ENCODE measurements at regions not wholly inside any gene's neighbourhood (a gene's known extent, or its start where the extent isn't known, plus 50 kb on each side); places are given as distances from the start of the nearest gene placed in this dataset.
"Not testable (repeated sequence)": the region's sequence is repeated elsewhere in the genome, so short reads cannot be mapped to it uniquely, and the experiment has no call there.

DNA sequence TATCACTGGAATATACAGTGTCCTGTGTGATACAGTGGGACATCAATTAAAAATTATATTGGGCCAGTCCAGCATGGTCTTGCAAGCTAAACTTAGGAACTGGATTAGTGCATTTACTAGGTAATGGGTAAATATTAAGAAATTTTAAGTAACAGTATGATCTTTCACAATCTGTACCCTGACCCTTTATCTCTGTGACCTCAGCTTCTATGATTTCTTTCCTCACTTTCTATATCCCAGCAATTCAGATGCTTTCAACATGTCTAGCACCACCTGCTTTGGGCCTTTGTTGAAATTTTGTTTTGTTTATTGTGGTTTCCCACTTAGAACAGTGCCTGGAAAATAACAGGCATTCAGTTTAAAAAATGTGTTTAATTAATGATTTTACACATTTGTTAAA, 2295.4 kb downstream of the ARAP2 start:
- DNase-seq, result no peak

DNA sequence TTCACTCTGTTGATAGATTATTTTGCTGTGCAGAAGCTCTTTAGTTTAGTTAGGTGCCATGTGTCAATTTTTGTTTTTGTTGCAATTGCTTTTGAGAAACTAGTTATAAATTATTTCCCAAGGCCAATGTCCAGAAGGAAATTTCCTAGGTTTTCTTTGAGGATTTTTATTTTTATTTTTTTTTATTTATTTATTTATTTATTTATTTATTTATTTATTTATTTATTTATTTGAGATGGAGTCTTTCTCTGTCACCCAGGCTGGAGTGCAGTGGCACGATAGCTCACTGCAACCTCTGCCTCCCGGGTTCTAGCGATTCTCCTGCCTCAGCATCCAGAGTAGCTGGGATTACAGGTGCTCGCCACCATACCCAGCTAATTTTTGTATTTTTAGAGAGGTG, 2290.5 kb downstream of the ARAP2 start:
- DNase-seq, result not testable (repeated sequence)

DNA sequence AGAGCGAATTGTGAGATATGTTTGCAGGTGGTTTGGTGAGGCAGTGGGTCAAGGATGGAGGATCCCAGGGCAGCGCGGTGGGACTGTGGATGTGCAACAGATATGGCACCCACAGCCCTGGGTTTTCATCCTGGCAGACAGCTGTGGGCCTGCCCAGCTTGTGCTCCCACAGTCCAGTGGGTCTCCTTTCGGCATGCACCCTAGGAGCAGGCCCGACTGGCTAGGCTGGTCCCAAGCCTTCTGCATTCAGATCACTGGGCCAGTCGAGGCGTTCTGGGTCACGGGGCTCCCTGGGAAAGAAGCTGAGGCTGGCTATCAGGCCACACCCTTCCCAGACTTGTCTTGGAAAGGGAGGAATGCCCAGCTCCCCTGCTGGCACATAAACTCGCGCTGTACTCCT, 2289.6 kb downstream of the ARAP2 start:
- no peak for DNase-seq

DNA sequence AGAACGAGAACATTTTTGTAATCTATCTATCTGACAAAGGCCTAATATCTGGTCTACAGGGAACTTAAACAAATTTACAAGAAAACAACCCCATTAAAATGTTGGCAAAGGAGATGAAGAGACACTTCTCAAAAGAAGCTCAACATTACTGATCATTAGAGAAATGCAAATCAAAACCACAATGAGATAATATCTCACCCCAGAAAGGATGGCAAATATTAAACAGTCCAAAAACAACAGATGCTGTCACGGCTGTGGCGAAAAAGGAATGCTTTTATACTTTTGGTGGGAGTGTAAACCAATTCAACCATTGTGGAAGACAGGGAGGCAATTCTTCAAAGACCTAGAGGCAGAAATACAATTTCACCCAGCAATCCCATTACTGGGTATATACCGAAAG, 2284.8 kb downstream of the ARAP2 start:
- no peak for DNase-seq

DNA sequence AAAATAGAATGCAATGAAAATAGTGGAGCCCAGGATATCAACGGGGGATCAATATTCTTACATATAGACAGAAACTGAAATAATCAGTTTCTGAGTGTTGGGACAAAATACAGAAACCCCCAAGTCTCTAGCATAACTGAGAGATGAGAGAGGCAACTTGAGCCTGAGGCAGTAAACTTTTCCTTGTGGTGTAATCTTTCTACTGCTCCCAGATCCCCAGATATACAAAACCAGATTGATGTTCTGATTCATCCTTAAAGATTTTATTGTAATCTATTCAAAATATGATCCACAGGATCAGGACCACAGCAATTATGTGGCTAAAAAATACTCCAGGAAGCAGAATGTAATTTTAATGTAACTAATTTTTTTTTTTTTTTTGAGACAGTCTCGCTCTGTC, 2282.6 kb downstream of the ARAP2 start:
- DNase-seq, result no peak

DNA sequence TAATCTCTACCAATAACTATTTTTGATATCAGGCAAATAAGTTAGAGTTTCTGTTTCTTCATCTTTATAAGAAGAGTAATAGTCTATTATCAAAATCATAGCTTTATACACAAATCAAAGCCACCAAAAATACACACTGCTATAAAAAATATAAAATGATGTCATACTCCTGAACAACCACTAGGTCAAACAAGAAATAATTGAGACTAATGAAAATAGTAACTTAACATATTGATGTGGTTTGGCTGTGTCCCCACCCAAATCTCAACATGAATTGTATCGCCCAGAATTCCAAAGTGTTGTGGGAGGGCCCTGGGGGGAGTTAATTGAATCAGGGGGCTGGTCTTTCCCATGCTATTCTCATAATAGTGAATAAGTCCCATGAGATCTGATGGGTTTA, 2277.5 kb downstream of the ARAP2 start:
- no peak for DNase-seq

DNA sequence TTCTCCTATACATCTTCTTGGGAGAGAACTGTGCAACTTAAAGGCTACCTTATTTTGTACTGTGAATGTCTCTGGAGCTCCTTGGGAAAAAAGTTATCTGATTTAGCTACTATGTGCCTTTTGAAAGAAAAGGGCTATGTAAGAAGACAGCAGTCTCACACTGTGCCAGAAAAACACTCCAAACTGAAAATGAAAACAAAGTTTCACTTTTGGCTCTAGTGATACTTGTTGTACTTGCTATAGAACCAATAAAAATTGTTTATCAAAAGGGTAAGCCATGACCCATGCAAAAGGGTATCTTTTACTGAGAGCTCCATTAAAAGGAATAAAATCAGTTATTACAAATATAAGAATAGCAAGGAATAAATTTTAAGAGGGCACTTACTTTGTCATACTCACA, 2270.0 kb downstream of the ARAP2 start:
- no peak for DNase-seq

DNA sequence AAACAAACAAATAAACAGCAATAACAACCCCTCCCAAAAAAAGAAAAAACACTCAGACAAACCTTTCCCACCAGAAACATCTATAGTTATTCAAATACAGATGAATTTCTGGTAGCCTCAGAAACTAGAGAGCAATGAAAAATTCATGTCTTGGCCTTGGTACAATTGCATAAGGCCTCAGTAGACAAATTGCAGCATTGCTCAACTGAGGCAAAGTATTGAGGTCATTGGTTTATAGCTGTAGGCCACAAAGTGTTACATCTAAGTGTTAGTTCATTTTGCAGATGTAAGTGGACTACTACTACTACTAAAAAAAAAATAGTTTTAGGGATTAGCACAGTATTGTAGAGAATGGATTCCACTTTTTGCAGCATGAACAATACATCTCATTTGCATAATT, 2268.3 kb downstream of the ARAP2 start:
- DNase-seq, result no peak

DNA sequence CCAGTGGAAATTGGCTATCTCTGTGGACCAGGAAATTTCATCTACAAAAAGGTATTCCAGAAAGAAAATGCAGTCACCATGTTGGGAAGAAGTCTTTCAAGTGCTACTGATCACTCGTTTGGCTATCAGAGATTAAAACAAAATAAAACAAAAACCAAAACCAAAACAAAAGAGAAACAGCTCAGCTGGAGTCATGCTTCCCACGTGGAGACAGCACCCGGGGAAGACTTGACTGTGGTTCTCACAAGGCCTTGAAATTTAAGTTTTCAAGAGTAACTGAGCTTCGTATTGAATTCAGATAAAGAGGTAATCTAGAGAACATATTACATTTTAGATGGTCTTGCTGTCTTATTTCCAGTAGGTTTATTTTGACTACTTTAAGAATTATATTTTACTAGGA, 2264.5 kb downstream of the ARAP2 start:
- DNase-seq, result not testable (repeated sequence)

DNA sequence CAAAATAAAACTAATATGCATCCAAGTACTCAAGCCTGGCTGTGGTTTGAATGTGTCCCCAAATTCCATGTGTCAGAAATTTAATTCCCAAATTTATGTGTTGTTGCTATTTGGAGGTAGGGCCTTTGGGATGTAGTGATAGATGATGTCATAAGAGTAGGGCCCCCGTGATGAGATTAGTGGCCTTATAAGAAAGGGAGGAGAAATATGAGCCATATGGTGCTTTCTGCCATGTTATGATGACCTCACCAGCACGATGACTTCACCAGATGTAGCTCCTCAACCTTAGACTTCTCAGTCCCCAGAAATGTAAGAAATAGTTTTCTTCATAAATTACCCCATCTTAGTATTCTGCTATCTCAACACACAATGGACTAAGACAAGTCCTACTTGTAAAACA, 2264.0 kb downstream of the ARAP2 start:
- DNase-seq, result no peak

DNA sequence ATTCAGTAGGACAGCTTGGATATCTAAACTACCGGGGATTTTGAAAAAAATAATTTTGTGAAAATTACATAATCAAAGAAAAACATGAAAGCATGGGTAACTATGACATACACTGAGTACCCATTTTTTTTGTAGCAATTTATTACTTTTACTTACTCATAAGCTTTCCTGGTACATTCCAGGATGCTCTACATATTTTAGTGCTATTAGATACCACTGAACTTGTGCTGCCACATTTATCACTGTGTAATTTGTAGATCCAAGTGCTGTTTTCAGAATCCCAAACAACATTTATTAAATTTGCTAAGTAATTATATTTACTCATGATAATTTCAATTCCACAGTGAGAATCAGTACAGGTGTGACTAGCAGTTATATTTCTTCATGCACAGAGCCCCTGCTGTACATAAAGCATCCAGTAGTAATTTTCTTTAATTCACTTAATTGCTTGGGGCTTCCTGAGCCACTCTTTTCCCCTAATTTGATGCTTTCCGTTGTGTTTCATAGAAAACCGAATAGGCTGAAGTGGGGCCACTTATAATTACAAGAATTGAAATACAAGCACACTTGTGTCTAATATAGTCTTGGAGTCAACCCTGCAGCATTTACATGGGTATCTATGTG, 2254.4 kb downstream of the ARAP2 start:
- no peak for DNase-seq

DNA sequence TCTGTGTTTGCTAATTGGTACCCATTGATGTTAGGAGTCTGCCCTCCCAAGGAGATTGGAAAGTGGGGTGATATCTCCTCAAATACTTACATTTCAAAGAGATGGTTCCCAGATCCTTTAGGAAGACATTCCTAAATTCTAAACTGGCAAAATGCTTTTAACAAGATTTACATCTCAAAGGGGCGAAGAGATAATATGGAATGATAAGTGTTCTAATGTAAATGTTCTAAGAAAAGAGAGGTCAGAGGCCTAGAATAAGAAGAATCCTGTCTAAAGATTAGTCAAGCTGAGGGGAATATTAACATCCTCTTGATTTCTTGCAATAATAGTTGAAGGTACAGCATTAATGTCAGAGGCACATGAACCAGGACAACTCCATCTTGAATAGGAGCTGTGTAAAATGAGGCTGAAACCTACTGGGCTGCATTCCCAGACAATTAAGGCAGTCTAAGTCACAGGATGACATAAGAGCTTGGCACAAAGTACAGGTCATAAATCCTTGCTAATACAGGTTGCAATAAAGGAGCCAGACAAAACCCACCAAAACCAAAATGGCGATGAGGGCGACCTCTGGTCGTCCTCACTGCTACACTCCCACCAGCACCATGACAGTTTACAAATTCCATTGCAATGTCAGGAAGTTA, 2248.1 kb downstream of the ARAP2 start:
- DNase-seq, result no peak

DNA sequence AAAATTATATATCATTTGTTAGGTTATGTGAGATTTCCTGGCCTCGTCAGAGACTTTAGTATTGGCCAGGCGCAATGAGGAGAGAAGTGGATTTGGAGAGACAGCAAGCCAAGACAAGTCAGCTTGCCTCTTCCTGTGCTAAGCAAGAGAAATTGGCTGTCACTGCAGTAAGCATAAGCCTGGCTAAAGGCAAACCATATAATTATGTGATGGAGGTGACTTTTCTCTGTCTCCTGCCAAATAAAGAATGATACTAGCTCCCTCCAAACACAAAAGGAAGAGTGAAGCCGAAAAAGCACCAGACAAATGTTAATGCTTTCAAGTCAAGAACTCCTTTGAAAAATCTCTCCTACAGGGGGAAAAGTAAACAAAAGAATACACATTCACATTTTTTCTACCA, 2246.0 kb downstream of the ARAP2 start:
- no peak for DNase-seq

DNA sequence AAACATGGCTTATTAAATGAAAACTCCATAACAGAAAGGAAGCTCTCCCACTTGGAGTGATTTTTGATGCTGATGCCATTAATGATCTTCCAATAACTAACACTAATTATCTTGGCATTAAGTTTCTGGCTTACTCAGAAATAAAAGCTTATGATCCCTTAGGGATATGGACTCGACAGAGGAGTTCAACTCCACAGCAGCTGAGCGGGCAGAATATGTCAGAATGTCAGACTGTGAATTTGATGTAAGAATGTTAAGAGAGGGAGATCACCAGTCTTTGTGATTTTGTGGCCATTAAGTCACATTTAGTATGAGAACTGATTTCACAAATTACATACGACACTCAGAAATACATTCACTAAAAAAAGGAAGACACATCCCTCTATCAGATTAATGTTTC, 2244.0 kb downstream of the ARAP2 start:
- DNase-seq, result no peak

DNA sequence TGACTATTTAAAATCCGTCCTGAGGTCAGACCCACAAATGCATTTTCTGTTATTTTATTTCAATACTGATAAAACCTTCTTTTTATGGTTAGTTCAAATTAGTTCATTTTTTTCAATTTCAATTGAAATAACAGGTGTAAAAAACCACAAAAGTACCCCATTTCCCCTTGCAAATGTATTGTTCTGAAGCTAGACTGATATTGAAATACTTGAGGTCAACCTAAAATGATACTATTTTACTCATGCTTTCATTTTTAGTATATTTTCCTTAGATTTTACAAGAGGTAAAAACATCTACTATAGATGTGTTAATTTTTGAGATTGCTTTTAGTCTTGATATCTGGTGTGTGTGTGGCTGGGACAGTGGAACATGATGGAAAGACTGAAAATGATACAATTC, 2237.8 kb downstream of the ARAP2 start:
- DNase-seq, result not testable (repeated sequence)

DNA sequence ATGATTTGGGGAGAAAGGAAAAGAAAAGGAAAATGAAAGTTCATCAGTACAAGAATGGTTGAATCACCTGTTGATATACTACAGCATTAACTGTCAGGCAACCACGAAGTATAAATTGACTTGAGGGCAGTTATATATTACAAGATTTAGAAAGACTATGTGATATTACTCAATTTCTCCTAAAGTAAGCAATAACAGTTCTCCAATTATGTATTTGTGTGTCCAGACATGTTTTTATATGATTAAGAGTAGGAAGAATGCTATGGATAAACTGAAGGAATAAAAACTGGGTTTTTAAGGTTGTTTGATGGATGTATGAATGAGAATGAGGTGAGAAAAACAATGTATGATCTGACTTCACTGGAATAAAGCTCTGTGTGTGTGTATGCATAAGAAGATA, 2234.4 kb downstream of the ARAP2 start:
- no peak for DNase-seq

DNA sequence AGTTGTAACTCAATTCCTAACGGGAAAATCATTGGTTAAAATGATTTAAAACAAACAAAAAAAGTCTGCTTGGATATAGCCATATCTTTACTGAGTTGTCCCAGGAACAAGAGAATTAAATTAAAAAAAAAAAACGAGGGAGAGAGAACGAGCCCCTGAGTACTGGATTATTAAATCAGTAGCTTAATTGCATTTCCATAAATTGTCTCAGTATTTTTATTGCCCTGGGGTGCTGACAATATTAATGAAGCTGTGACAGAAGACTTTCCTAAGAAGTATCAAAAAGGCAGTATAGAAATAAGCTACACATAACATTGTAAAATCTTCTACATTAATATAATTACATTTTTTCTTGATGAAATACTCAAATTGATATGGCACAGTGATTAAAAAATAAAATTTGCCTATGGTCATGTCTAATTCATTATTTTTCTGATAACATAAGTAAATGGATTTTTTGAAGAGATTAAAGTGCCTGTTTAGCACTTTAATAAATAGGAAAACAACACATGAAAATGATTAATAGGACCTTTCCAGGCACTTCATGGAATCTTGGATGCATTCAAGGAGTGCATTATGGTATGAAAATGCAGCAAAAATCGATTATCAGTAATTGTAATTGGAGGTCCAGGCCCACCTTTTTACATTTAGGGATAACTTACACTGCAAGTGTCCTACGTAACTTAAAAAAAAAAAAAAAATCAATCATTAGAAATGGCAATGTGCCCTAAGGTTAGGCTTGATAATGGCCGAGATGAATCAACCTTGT, 2233.4 kb downstream of the ARAP2 start:
- DNase-seq, result no peak

DNA sequence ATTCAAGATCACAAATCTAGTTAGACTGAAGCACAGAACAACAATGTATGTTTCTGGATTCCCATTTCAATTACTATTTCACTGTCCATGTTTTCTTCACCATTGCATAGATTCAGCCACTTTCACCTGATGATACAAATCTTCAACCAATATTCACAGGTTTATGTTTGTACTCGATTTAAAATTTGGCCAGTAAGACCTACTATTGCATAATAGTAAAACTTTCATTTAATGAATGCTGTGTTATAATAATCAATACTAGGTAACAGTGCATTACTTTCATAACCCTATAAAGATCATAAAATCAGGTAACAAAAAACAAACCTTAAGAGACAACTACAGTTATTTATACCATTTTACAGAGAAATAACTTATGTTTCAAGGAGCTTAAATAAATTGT, 2209.1 kb downstream of the ARAP2 start:
- no peak for DNase-seq

DNA sequence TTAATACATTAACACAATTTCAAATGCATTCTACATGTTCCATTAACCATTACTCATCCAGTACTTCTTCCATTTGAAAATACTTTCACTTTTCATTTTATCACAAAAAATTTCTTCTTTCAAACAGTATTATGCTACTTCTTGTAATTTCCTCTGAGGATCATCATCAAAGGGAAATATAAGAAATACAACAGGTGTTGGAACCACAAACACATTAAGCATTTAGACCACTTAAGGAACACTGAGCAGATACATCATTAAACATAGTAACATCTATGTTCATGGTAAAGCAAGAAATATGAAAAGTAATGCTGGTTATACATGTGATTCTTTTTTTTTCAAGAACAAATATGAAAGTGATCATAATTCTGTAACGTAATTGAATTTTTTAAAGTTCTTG, 2207.0 kb downstream of the ARAP2 start:
- DNase-seq, result no peak

DNA sequence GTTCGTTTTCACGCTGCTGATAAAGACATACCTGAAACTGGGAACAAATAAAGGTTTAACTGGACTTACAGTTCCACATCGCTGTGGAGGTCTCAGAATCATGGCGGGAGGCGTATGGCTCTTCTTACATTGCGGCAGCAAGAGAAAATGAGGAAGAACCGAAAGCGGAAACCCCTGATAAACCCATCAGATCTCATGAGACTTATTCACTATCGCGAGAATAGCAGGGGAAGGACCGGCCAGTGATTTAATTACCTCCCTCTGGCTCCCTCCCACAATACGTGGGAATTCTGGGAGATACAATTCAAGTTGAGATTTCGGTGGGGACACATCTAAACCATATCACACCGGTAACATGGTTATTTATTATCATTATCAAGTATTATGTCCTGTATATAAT, 2204.5 kb downstream of the ARAP2 start:
- no peak for DNase-seq

DNA sequence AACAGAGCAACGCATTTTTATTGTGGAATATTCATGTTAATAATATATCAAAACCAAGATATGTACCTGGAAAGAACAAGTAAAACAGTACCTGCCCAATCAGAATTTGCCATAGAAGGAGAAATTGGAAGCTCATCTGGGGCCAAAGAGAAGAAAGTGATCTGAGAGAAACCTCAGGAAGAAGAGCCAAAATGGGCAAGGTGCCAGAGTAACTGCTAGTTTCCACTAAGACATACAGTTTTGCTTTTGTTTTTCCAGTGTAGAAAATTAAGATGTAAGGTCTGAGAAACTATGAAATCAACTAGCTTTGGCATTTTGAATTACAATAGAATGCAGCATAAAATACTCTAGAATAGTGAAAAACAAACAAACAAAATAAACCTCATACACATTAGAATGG, 2201.2 kb downstream of the ARAP2 start:
- DNase-seq, result no peak

DNA sequence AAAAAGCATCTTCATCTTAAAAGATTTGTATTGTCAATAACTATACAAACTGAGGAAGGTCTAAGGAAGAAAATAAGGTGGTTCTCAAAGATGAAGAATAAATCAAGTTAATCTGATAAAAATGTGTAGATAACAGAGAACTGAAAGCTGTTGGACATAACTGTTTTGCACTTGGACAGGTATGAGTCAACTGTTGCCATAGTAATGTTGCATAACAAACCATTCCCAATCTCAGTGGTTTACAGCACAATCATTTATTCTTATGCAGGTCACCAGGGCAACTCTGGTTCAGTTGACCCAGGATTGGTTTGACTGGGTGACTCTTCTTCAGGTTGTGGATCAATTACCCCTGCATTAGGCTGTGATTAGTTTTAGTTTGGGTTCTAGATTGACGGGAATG, 2197.7 kb downstream of the ARAP2 start:
- DNase-seq, result no peak

DNA sequence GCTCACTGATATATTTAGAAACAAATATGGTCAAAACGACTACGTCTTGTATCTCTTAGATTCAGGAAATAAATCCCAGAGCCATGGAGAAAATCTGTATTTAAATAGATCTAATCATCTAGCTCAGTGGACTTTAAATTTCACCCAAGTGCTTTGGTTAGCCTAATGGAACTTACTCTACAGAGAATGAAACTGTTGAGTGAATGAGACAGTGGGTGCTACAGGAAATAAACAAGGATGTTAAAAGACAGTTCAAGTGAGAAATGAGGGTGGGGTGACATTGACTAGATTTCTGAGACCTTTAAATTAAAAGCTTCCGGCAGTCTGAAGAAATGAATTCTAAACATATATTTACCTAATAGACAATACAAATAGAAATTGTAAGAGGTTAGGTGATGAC, 2197.0 kb downstream of the ARAP2 start:
- DNase-seq, result no peak
